Tongue (tissue), 1 donor: ENCODE measurements at regions not wholly inside any gene's neighbourhood (a gene's known extent, or its start where the extent isn't known, plus 50 kb on each side); places are given as distances from the start of the nearest gene placed in this dataset.
"Not testable (repeated sequence)": the region's sequence is repeated elsewhere in the genome, so short reads cannot be mapped to it uniquely, and the experiment has no call there.

Experiments
- DNase-seq: peaks from one replicate; pipeline ENCODE4 v3.0.0-alpha.2; 2015

- DNase-seq, result no peak
Observed at GRCh38 chr5:122600924-122601323, 174.0 kb upstream of the SNX2 start.

GRCh38 chr5:122602700-122603099, 172.2 kb upstream of the SNX2 start:
- peak; percentile 10 for DNase-seq

GRCh38 chr5:122605236-122605635, 169.6 kb upstream of the SNX2 start:
- DNase-seq, result no peak

GRCh38 chr5:122607818-122608217, 167.1 kb upstream of the SNX2 start:
- DNase-seq, result no peak

GRCh38 chr5:122608222-122608621, 166.7 kb upstream of the SNX2 start:
- no peak for DNase-seq

- no peak for DNase-seq
Observed at GRCh38 chr5:122611406-122611805, 163.5 kb upstream of the SNX2 start.

- DNase-seq, result no peak
Observed at GRCh38 chr5:122612901-122613300, 162.0 kb upstream of the SNX2 start.

GRCh38 chr5:122615146-122615545, 159.7 kb upstream of the SNX2 start:
- DNase-seq, result no peak

GRCh38 chr5:122615832-122616231, 159.0 kb upstream of the SNX2 start:
- no peak for DNase-seq

GRCh38 chr5:122618046-122618445, 156.8 kb upstream of the SNX2 start:
- not testable (repeated sequence) for DNase-seq

GRCh38 chr5:122620768-122621167, 154.1 kb upstream of the SNX2 start:
- not testable (repeated sequence) for DNase-seq

GRCh38 chr5:122628714-122629113, 146.2 kb upstream of the SNX2 start:
- DNase-seq, result not testable (repeated sequence)

- no peak for DNase-seq
Observed at GRCh38 chr5:122629121-122629677, 145.7 kb upstream of the SNX2 start.

- DNase-seq, result no peak
Observed at GRCh38 chr5:122638581-122638980, 136.3 kb upstream of the SNX2 start.

GRCh38 chr5:122639033-122639432, 135.8 kb upstream of the SNX2 start:
- DNase-seq, result no peak

GRCh38 chr5:122639864-122640263, 135.0 kb upstream of the SNX2 start:
- DNase-seq, result no peak

GRCh38 chr5:122649080-122649479, 125.8 kb upstream of the SNX2 start:
- no peak for DNase-seq

GRCh38 chr5:122653087-122654017, 121.5 kb upstream of the SNX2 start:
- no peak for DNase-seq

- no peak for DNase-seq
Observed at GRCh38 chr5:122656160-122656559, 118.7 kb upstream of the SNX2 start.

- DNase-seq, result no peak
Observed at GRCh38 chr5:122656577-122656976, 118.3 kb upstream of the SNX2 start.

- DNase-seq, result no peak
Observed at GRCh38 chr5:122661496-122662180, 113.2 kb upstream of the SNX2 start.

GRCh38 chr5:122665051-122665450, 109.8 kb upstream of the SNX2 start:
- DNase-seq, result no peak

- DNase-seq, result no peak
Observed at GRCh38 chr5:122668552-122668951, 106.3 kb upstream of the SNX2 start.
